H9 (cell line): ENCODE measurements at regions not wholly inside any gene's neighbourhood (a gene's known extent, or its start where the extent isn't known, plus 50 kb on each side); places are given as distances from the start of the nearest gene placed in this dataset.

Experiments
- DNase-seq: peaks from one replicate; pipeline ENCODE4 v3.0.0-alpha.2; 2017
- H2AFZ ChIP-seq: one replicate; pipeline ENCODE4 v1.6.1; 2013; ENCODE audit warnings: mild to moderate bottlenecking, low read length, control low read depth, moderate library complexity
- H2AK5ac ChIP-seq: 2 replicates; pipeline ENCODE4 v1.6.1; 2013; ENCODE audit warnings: low read length, control low read depth, mixed read lengths; ENCODE audit not compliant: insufficient read length
- H2BK120ac ChIP-seq: one replicate; pipeline ENCODE4 v1.6.1; 2013; ENCODE audit warnings: low read depth, mild to moderate bottlenecking, low read length, control low read depth, inconsistent platforms; ENCODE audit not compliant: poor library complexity, severe bottlenecking
- H2BK12ac ChIP-seq: 2 replicates; pipeline ENCODE4 v1.6.1; 2013; ENCODE audit warnings: low read length, control low read depth, mixed read lengths, low read depth; ENCODE audit not compliant: insufficient read length
- H2BK15ac ChIP-seq: 2 replicates; pipeline ENCODE4 v1.6.1; 2013; ENCODE audit warnings: low read depth, low read length, control low read depth
- H2BK20ac ChIP-seq: one replicate; pipeline ENCODE4 v1.6.1; 2013; ENCODE audit warnings: low read depth, mild to moderate bottlenecking, low read length, control low read depth, inconsistent platforms; ENCODE audit not compliant: poor library complexity, severe bottlenecking
- H2BK5ac ChIP-seq: 2 replicates; pipeline ENCODE4 v1.6.1; 2013; ENCODE audit warnings: low read length, control low read depth, mixed read lengths; ENCODE audit not compliant: insufficient read length
- H3K14ac ChIP-seq: 2 replicates; pipeline ENCODE4 v1.6.1; 2013; ENCODE audit warnings: low read length, control low read depth; ENCODE audit not compliant: insufficient read depth
- H3K18ac ChIP-seq: 2 replicates; pipeline ENCODE4 v1.6.1; 2013; ENCODE audit warnings: low read depth, mild to moderate bottlenecking, mixed read lengths, low read length, control low read depth; ENCODE audit not compliant: insufficient read length
- H3K23ac ChIP-seq: 2 replicates; pipeline ENCODE4 v1.6.1; 2013; ENCODE audit warnings: low read length, control low read depth, mixed read lengths, low read depth; ENCODE audit not compliant: insufficient read length
- H3K23me2 ChIP-seq: 2 replicates; pipeline ENCODE4 v1.6.1; 2013; ENCODE audit warnings: low read depth, mild to moderate bottlenecking, mixed read lengths, low read length, control low read depth; ENCODE audit not compliant: insufficient read length, poor library complexity, severe bottlenecking
- H3K27ac ChIP-seq: 2 replicates; pipeline ENCODE4 v1.5.1; 2013; ENCODE audit warnings: low read length, control low read depth, mixed read lengths, low read depth; ENCODE audit not compliant: insufficient read length
- H3K27me3 ChIP-seq: 2 replicates; pipeline ENCODE4 v1.6.1; 2013; ENCODE audit warnings: low read length, control low read depth, inconsistent platforms; ENCODE audit not compliant: insufficient read depth
- H3K4ac ChIP-seq: 2 replicates; pipeline ENCODE4 v1.6.1; 2013; ENCODE audit warnings: low read depth, mild to moderate bottlenecking, control low read depth, inconsistent platforms, low read length, moderate library complexity
- H3K4me1 ChIP-seq: 2 replicates; pipeline ENCODE4 v1.6.1; 2013; ENCODE audit warnings: low read length, control low read depth, inconsistent platforms; ENCODE audit not compliant: insufficient read depth
- H3K4me2 ChIP-seq: 2 replicates; pipeline ENCODE4 v1.6.1; 2013; ENCODE audit warnings: low read length, control low read depth, mixed read lengths; ENCODE audit not compliant: insufficient read length, insufficient read depth
- H3K56ac ChIP-seq: 2 replicates; pipeline ENCODE4 v1.6.1; 2013; ENCODE audit warnings: low read depth, mild to moderate bottlenecking, mixed read lengths, low read length, control low read depth; ENCODE audit not compliant: insufficient read length
- H3K79me1 ChIP-seq: 2 replicates; pipeline ENCODE4 v1.6.1; 2013; ENCODE audit warnings: low read depth, mild to moderate bottlenecking, moderate library complexity, low read length, control low read depth, inconsistent platforms; ENCODE audit not compliant: insufficient read depth, poor library complexity, severe bottlenecking
- H3K79me2 ChIP-seq: 2 replicates; pipeline ENCODE4 v1.6.1; 2013; ENCODE audit warnings: low read length, control low read depth, inconsistent platforms; ENCODE audit not compliant: insufficient read depth
- H3K9ac ChIP-seq: 2 replicates; pipeline ENCODE4 v1.6.1; 2013; ENCODE audit warnings: low read length, control low read depth, mixed read lengths; ENCODE audit not compliant: insufficient read length; ENCODE audit errors: extremely low read depth
- H3K9me3 ChIP-seq: one replicate; pipeline ENCODE4 v1.6.1; 2013; ENCODE audit warnings: low read depth, low read length, inconsistent platforms; ENCODE audit not compliant: control insufficient read depth
- H3T11ph ChIP-seq: one replicate; pipeline ENCODE4 v1.6.1; 2013; ENCODE audit warnings: mild to moderate bottlenecking, low read length, control low read depth, inconsistent platforms
- H4K20me1 ChIP-seq: one replicate; pipeline ENCODE4 v1.6.1; 2013; ENCODE audit not compliant: control insufficient read depth, insufficient read length, insufficient read depth
- H4K5ac ChIP-seq: 2 replicates; pipeline ENCODE4 v1.6.1; 2013; ENCODE audit warnings: low read depth, mild to moderate bottlenecking, mixed read lengths, low read length, control low read depth; ENCODE audit not compliant: insufficient read length
- H4K8ac ChIP-seq: replicated peaks from 2 replicates; pipeline ENCODE4 v1.6.1; 2013; ENCODE audit warnings: low read length, control low read depth, mixed read lengths, low read depth; ENCODE audit not compliant: insufficient read length
- H4K91ac ChIP-seq: 2 replicates; pipeline ENCODE4 v1.6.1; 2013; ENCODE audit warnings: low read depth, mild to moderate bottlenecking, moderate library complexity, mixed read lengths, low read length, control low read depth; ENCODE audit not compliant: insufficient read length
- H3K27ac Mint-ChIP-seq, 3 experiments: 2 replicates in 2 of 3; 3 replicates in 1 of 3; pipeline ENCODE4 v1.8.0; 2020 to 2021; ENCODE audit warnings: mixed read lengths in 3 of 3, mild to moderate bottlenecking in 1 of 3, moderate library complexity in 1 of 3
- H3K27me3 Mint-ChIP-seq: 2 replicates; pipeline ENCODE4 v1.8.0; 2021; ENCODE audit warnings: low read depth, mild to moderate bottlenecking, moderate library complexity, mixed read lengths
- H3K36me3 Mint-ChIP-seq, 3 experiments: 2 replicates in 2 of 3; 3 replicates in 1 of 3; pipeline ENCODE4 v1.8.0; 2020 to 2021; ENCODE audit warnings: low read depth in 3 of 3, mixed read lengths in 3 of 3; ENCODE audit not compliant: insufficient read depth in 1 of 3
- H3K4me1 Mint-ChIP-seq, 2 experiments: 2 replicates each; pipeline ENCODE4 v1.8.0; 2020; ENCODE audit warnings: mixed read lengths in 2 of 2
- H3K4me3 Mint-ChIP-seq, 2 experiments: 2 replicates in 1 of 2; 3 replicates in 1 of 2; pipeline ENCODE4 v1.8.0; 2020 to 2021; ENCODE audit warnings: mild to moderate bottlenecking in 2 of 2, mixed read lengths in 2 of 2, moderate library complexity in 1 of 2
- H3K9me3 Mint-ChIP-seq, 2 experiments: 2 replicates in 1 of 2; 3 replicates in 1 of 2; pipeline ENCODE4 v1.8.0; 2020; ENCODE audit warnings: mild to moderate bottlenecking in 2 of 2, mixed read lengths in 2 of 2, moderate library complexity in 1 of 2
- WGBS: extraction: QIAGEN DNeasy Blood & Tissue Kit; methylation state at CpG from one replicate; pipeline ENCODE4 v1.1.7; 2013; ENCODE audit warnings: missing lambda C conversion rate, low lambda C conversion rate, mixed read lengths; ENCODE audit not compliant: insufficient read length; ENCODE audit errors: extremely low coverage; 5-methylcytosine and 5-hydroxymethylcytosine counted together
- TF ChIP-seq, protein P1 (sequence below): fragments of 200-600 bp; sonication (generic); conservative IDR thresholded peaks from 3 replicates; pipeline ENCODE4 v1.8.0; 2021; ENCODE audit warnings: antibody characterized with exemption, mild to moderate bottlenecking

DNA sequence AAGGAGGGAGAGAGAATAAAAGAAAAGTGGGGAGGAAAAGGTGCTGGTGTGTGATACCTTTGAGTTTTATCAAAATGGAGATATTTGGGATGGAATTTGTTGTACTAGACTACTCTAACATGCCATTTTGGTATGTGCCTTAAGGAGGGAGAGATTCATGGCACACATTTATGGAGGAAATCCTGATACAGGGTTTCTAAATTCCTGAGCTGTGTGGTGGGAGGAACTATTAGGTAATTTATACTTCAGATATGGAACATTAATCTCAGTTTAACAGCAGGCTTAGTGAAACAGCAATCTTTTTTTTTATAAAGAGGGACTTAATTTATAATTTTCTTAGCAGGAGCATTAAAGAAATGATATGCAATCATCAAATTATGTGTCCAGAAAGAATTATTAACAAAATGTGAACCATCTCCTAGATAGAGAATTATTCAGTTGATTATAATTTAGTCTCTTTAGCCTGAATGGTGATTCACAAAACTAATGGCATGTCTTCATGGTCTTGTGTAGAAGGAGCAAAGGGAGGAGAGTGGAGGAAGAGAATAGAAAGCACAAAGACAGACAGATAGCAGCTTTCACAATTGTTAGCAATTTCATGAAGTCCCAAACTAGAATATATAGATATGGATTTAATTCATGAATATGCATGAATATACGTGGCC is 301.6 kb downstream of the HLX start:
- no peak overlapping the region for H3K23ac ChIP-seq
- no peak overlapping the region for H3T11ph ChIP-seq
- H3K27me3 ChIP-seq: no peaks in the 10 kb centered on the region
- Mint-ChIP-seq H3K4me1 (0 out of 4 replicates have a peak, but pooled peaks cover 0 to 3% of the 10 kb centered on the region in 2 experiments), H3K9me3 (no peaks in the 10 kb centered on the region), H3K4me3 (no peak overlapping the region), H3K36me3 (no peaks in the 10 kb centered on the region), H3K27ac (no peak overlapping the region), H3K27me3 (no peaks in the 10 kb centered on the region)
- no peak overlapping the region for H3K56ac ChIP-seq
- H2BK15ac ChIP-seq: no peak overlapping the region
- H2AFZ ChIP-seq: no peak overlapping the region
- H3K23me2 ChIP-seq: no peaks in the 10 kb centered on the region
- no peaks in the 10 kb centered on the region for H4K20me1 ChIP-seq
- H3K9ac ChIP-seq: no peak overlapping the region
- H2BK120ac ChIP-seq: no peak overlapping the region
- no peak overlapping the region for H3K18ac ChIP-seq
- DNase-seq: no peak
- no peak overlapping the region for H2BK5ac ChIP-seq
- no peak overlapping the region for H3K4me2 ChIP-seq
- no peak overlapping the region for H4K5ac ChIP-seq
- no peaks in the 10 kb centered on the region for H3K9me3 ChIP-seq
- no peak overlapping the region for H2AK5ac ChIP-seq
- H2BK12ac ChIP-seq: no peak overlapping the region
- no peaks in the 10 kb centered on the region for H3K79me1 ChIP-seq
- H3K14ac ChIP-seq: no peak overlapping the region
- no peak overlapping the region for H3K4ac ChIP-seq
- no CpG with 5 or more reads among the region's 1 CpG for WGBS
- H2BK20ac ChIP-seq: no peak overlapping the region
- H4K8ac ChIP-seq: no peak overlapping the region
- no peaks in the 10 kb centered on the region for H3K79me2 ChIP-seq
- no peak overlapping the region for H3K27ac ChIP-seq
- H4K91ac ChIP-seq: no peak overlapping the region
- TF ChIP-seq, protein P1, sequence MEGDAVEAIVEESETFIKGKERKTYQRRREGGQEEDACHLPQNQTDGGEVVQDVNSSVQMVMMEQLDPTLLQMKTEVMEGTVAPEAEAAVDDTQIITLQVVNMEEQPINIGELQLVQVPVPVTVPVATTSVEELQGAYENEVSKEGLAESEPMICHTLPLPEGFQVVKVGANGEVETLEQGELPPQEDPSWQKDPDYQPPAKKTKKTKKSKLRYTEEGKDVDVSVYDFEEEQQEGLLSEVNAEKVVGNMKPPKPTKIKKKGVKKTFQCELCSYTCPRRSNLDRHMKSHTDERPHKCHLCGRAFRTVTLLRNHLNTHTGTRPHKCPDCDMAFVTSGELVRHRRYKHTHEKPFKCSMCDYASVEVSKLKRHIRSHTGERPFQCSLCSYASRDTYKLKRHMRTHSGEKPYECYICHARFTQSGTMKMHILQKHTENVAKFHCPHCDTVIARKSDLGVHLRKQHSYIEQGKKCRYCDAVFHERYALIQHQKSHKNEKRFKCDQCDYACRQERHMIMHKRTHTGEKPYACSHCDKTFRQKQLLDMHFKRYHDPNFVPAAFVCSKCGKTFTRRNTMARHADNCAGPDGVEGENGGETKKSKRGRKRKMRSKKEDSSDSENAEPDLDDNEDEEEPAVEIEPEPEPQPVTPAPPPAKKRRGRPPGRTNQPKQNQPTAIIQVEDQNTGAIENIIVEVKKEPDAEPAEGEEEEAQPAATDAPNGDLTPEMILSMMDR: no peak
- no peaks in the 10 kb centered on the region for H3K4me1 ChIP-seq
